ENCODE measurements at regions not wholly inside any gene's neighbourhood (a gene's known extent, or its start where the extent isn't known, plus 50 kb on each side); places are given as distances from the start of the nearest gene placed in this dataset.

DNA sequence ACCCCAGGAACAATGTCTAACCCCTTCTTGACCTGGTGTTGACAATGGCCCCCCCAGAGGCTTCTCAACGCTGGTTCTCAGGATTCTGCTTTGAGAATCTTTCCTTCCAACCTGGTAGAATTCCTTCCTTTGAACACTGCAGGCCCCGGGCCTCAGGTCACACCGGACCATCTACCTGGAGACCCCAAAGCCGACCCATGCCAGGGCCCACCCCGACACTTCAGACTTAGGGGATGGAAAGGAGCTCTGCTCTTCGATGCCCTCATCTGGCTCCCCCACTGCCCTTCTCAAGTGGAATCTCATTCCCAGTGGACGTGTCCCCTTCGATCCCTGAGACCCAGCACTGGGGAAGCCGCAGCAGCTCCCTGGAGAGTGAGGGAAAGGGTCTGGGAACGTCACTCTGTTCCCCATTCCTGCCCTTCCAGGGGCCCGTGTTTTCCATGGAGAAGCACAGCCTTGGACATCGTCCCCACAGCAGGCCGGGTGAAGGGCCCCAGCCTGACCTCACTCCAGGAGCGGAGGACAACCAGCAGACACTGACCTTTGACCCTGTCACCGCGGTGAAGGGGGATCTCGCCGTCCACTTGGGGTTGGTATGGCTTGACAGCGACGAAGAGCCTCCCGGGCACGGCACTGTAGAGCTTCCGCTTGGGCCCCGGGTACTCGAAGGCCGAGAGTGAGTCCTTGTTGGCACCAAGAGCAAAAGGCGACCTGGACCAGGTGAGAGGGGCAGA is 408.3 kb downstream of the CTTN start:
- no peak for TF ChIP-seq EZH2 (IDR thresholded peaks at IDR 0.05; ENCODE audit: borderline replicate concordance, insufficient read depth, low read length, poor library complexity, severe bottlenecking)
- no peak for TF ChIP-seq EP300 (conservative IDR thresholded peaks at IDR 0.05; ENCODE audit: poor library complexity, severe bottlenecking)
- TF ChIP-seq, protein P1, sequence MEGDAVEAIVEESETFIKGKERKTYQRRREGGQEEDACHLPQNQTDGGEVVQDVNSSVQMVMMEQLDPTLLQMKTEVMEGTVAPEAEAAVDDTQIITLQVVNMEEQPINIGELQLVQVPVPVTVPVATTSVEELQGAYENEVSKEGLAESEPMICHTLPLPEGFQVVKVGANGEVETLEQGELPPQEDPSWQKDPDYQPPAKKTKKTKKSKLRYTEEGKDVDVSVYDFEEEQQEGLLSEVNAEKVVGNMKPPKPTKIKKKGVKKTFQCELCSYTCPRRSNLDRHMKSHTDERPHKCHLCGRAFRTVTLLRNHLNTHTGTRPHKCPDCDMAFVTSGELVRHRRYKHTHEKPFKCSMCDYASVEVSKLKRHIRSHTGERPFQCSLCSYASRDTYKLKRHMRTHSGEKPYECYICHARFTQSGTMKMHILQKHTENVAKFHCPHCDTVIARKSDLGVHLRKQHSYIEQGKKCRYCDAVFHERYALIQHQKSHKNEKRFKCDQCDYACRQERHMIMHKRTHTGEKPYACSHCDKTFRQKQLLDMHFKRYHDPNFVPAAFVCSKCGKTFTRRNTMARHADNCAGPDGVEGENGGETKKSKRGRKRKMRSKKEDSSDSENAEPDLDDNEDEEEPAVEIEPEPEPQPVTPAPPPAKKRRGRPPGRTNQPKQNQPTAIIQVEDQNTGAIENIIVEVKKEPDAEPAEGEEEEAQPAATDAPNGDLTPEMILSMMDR (IDR thresholded peaks at IDR 0.05; ENCODE audit: poor library complexity, severe bottlenecking): no peak
- no peak for TF ChIP-seq MXI1 (conservative IDR thresholded peaks at IDR 0.05; ENCODE audit: poor library complexity, severe bottlenecking)
- no peak for TF ChIP-seq RAD21 (conservative IDR thresholded peaks at IDR 0.05)
- no peak for TF ChIP-seq POLR2AphosphoS5 (IDR thresholded peaks at IDR 0.05)
- no peak for TF ChIP-seq SMC3 (conservative IDR thresholded peaks at IDR 0.05; ENCODE audit: poor library complexity)
